GM18519 (cell line): ENCODE measurements at regions not wholly inside any gene's neighbourhood (a gene's known extent, or its start where the extent isn't known, plus 50 kb on each side); places are given as distances from the start of the nearest gene placed in this dataset.

Source experiments
- ATAC-seq: cut with Tn5 transposase; IDR thresholded peaks from one replicate; pipeline ENCODE4 v1.9.1; 2021; ENCODE audit warnings: mild to moderate bottlenecking, moderate library complexity; ENCODE audit not compliant: unreplicated experiment, low FRiP score

- no peak for ATAC-seq
Measured at GRCh38 chr15:98570119-98570518, 78.2 kb upstream of the IGF1R start.

- no peak for ATAC-seq
Measured at GRCh38 chr15:98580572-98580971, 67.8 kb upstream of the IGF1R start.

DNA sequence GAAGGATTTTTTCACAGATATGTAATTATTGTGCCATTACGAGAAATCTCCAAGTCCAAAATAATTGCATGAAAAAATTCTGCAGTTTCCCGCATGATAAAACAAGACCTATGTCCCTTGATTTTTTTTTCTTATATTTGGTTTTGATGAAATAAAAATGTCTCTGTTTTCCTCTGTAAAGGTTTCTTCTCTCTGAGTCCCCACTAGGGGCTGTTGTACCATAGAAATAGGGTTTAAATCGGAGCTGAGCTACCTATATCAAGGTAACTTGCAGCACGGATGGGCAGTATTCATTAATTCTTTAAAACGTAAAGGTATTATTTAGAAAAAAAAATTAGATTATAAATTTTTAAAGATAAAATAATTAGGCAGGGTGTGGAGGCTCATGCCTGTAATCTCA is 66.6 kb upstream of the IGF1R start:
- no peak for ATAC-seq

DNA sequence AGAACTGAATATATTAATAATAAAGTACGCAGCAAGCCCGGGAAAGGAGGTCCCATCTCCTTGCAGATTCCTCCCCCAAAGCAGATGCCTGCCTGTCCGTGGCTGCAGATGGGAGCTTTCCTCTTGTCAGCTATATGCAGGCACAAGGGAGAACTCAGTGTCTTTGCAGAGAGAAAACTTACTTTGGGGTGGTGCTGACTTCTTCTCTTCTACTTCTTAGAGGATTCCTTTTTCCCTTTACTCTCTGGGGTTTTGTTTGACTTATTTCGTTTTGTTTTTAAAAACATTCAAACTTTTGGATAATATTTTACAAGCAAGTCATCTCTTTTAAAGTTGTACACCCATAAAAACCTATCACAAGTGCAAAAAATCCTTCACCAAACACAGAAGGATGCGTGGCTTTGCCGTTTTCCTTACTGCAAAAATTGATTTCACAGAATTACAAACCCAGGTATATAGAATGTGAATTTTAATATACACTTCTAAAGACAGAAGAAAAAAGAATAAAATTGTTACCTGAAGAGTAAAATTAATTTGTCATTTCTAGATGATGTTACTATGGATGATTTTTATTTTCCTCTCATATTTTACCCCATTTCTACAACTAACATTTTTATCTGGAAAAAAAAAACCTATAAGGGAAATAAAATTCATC is 65.3 kb upstream of the IGF1R start:
- ATAC-seq = no peak

- no peak for ATAC-seq
Measured at GRCh38 chr15:98583771-98584430, 64.4 kb upstream of the IGF1R start.

GRCh38 chr15:98586066-98586465 is 62.3 kb upstream of the IGF1R start:
- ATAC-seq = no peak

- no peak for ATAC-seq
Measured at GRCh38 chr15:98592136-98592535, 56.2 kb upstream of the IGF1R start.

DNA sequence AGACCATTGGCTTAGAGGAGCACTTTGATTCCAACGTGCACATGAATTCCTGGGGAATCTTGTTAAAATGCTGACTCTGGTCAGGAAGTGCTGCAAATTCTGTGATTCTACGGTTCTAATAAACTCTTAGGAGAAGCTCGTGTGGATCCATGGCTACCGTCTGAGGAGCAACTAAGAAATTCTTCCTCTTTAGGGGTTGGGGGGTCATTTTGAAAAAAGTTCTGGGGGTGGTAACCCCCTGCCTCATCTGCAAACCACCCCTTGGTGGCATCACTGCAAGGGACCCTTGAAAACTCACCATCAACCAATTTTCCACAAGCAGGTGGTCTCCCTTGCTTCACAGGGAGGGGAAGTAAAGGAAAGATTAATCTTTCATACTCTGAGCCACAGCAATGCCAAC is 52.2 kb upstream of the IGF1R start:
- no peak for ATAC-seq

DNA sequence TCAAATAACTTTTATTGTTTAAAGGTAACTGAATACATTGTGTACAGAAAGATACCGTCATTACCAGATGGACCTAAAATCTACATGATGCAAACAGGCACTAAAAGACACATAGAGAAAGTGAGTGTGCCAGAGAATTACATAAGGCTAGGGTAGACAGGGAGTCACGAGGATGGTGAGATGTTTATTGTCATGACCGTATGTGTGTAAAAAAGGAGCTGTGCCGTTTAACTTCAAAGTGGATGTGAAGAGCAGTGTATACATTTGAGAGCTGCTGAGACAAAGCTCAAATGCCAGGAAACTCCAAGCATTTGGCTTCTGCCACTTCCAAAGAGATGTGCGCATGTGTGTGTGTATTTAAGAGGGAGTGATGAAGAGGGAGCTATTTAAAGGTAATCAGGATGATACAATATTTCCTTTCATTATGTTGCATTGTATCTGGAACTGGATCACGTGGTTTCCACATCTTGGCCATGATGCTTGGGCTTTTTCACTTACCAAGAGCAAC is 51.4 kb upstream of the IGF1R start:
- no peak for ATAC-seq

DNA sequence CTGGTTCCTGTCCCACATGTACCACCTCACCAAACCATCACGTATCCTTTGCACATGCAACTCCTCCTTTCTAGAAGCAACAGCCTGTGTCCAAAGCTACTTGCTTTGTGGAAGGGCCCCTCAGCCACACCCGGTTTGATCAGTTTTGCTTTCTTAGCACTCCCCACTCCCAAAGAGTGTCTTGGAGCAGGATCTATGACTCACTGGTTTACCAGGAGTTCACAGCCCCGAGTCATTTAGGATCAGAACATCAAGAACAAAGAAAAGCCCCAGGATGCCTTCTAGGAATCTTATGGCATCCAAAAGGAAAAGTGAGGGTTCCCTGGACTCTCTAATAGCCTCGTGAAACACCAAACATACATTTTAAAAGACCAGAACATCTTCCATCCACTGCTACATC is 50.7 kb upstream of the IGF1R start:
- ATAC-seq = no peak
